ENCODE measurements at regions not wholly inside any gene's neighbourhood (a gene's known extent, or its start where the extent isn't known, plus 50 kb on each side); places are given as distances from the start of the nearest gene placed in this dataset.

GRCh38 chr4:123517971-123518370 is 121.4 kb downstream of the SPRY1 start:
- no peaks in the 10 kb centered on the region for H3K36me3 Mint-ChIP-seq (ENCODE audit: low read depth, unreplicated experiment)

GRCh38 chr4:123520325-123520724 is 123.7 kb downstream of the SPRY1 start:
- TF ChIP-seq CTCF (IDR thresholded peaks at IDR 0.05; ENCODE audit: insufficient read depth, low read depth, low read length) = no peak
- no peak for TF ChIP-seq EZH2 (IDR thresholded peaks at IDR 0.05; ENCODE audit: insufficient read depth, low read length)
- no peak overlapping the region for H3K4me2 ChIP-seq (ENCODE audit: low read length)
- no peak overlapping the region for H2AFZ ChIP-seq (ENCODE audit: low read depth, low read length)
- Mint-ChIP-seq H3K36me3 (ENCODE audit: low read depth, unreplicated experiment) (no peaks in the 10 kb centered on the region), H3K4me3 (ENCODE audit: unreplicated experiment) (no peak overlapping the region), H3K9me3 (ENCODE audit: unreplicated experiment) (no peaks in the 10 kb centered on the region), H3K27ac (ENCODE audit: unreplicated experiment) (no peak overlapping the region), H3K4me1 (ENCODE audit: low read depth, unreplicated experiment) (no peaks in the 10 kb centered on the region), H3K27me3 (ENCODE audit: low read depth, unreplicated experiment) (no peaks in the 10 kb centered on the region)
- H3K9me3 ChIP-seq (ENCODE audit: insufficient read depth, low read depth, low read length) = no peaks in the 10 kb centered on the region
- no peak overlapping the region for H3K27ac ChIP-seq (ENCODE audit: low read depth, low read length)
- FAIRE-seq (no peak), DNase-seq (ENCODE audit: low read depth) (no peak)
- H3K9ac ChIP-seq (ENCODE audit: low read length) = no peak overlapping the region
- H3K4me3 ChIP-seq (ENCODE audit: insufficient read depth, low read depth, low read length) = no peak overlapping the region
- H3K27me3 ChIP-seq (ENCODE audit: insufficient read depth, low read length) = no peaks in the 10 kb centered on the region
- H3K36me3 ChIP-seq (ENCODE audit: insufficient read depth, low read length) = no peaks in the 10 kb centered on the region
- no peaks in the 10 kb centered on the region for H4K20me1 ChIP-seq (ENCODE audit: insufficient read depth, low read length)
- H3K4me1 ChIP-seq (ENCODE audit: insufficient read depth, low read length) = no peaks in the 10 kb centered on the region
- H3K79me2 ChIP-seq (ENCODE audit: insufficient read depth, low read length) = no peaks in the 10 kb centered on the region

More at GRCh38 chr4:123517971-123518370, 121.4 kb downstream of the SPRY1 start:
- Mint-ChIP-seq H3K27ac (ENCODE audit: unreplicated experiment) (no peak overlapping the region), H3K27me3 (ENCODE audit: low read depth, unreplicated experiment) (no peaks in the 10 kb centered on the region), H3K4me1 (ENCODE audit: low read depth, unreplicated experiment) (no peaks in the 10 kb centered on the region), H3K9me3 (ENCODE audit: unreplicated experiment) (no peaks in the 10 kb centered on the region), H3K4me3 (ENCODE audit: unreplicated experiment) (no peak overlapping the region)
- no peaks in the 10 kb centered on the region for H3K79me2 ChIP-seq (ENCODE audit: insufficient read depth, low read length)
- no peak overlapping the region for H3K4me3 ChIP-seq (ENCODE audit: insufficient read depth, low read depth, low read length)
- TF ChIP-seq CTCF (IDR thresholded peaks at IDR 0.05; ENCODE audit: insufficient read depth, low read depth, low read length) (no peak), EZH2 (IDR thresholded peaks at IDR 0.05; ENCODE audit: insufficient read depth, low read length) (no peak)
- no peaks in the 10 kb centered on the region for H3K4me1 ChIP-seq (ENCODE audit: insufficient read depth, low read length)
- FAIRE-seq = no peak
- H3K36me3 ChIP-seq (ENCODE audit: insufficient read depth, low read length) = no peaks in the 10 kb centered on the region
- H3K27me3 ChIP-seq (ENCODE audit: insufficient read depth, low read length) = no peaks in the 10 kb centered on the region
- no peak overlapping the region for H3K27ac ChIP-seq (ENCODE audit: low read depth, low read length)
- no peak overlapping the region for H2AFZ ChIP-seq (ENCODE audit: low read depth, low read length)
- no peak overlapping the region for H3K4me2 ChIP-seq (ENCODE audit: low read length)
- H3K9ac ChIP-seq (ENCODE audit: low read length) = no peak overlapping the region
- no peaks in the 10 kb centered on the region for H4K20me1 ChIP-seq (ENCODE audit: insufficient read depth, low read length)
- DNase-seq (ENCODE audit: low read depth) = peak; percentile 15
- H3K9me3 ChIP-seq (ENCODE audit: insufficient read depth, low read depth, low read length) = no peaks in the 10 kb centered on the region

- Histone ChIP-seq H3K27me3 (ENCODE audit: insufficient read depth, low read length) (no peaks in the 10 kb centered on the region), H3K27ac (ENCODE audit: low read depth, low read length) (no peak overlapping the region), H3K79me2 (ENCODE audit: insufficient read depth, low read length) (no peaks in the 10 kb centered on the region), H4K20me1 (ENCODE audit: insufficient read depth, low read length) (no peaks in the 10 kb centered on the region), H3K4me2 (ENCODE audit: low read length) (no peak overlapping the region), H2AFZ (ENCODE audit: low read depth, low read length) (no peak overlapping the region), H3K9me3 (ENCODE audit: insufficient read depth, low read depth, low read length) (no peaks in the 10 kb centered on the region), H3K4me3 (ENCODE audit: insufficient read depth, low read depth, low read length) (no peak overlapping the region), H3K9ac (ENCODE audit: low read length) (no peak overlapping the region), H3K36me3 (ENCODE audit: insufficient read depth, low read length) (no peaks in the 10 kb centered on the region), H3K4me1 (ENCODE audit: insufficient read depth, low read length) (no peaks in the 10 kb centered on the region)
- H3K9me3 Mint-ChIP-seq (ENCODE audit: unreplicated experiment) = no peaks in the 10 kb centered on the region
- H3K27ac Mint-ChIP-seq (ENCODE audit: unreplicated experiment) = no peak overlapping the region
- no peak for FAIRE-seq
- no peaks in the 10 kb centered on the region for H3K36me3 Mint-ChIP-seq (ENCODE audit: low read depth, unreplicated experiment)
- no peaks in the 10 kb centered on the region for H3K4me1 Mint-ChIP-seq (ENCODE audit: low read depth, unreplicated experiment)
- no peaks in the 10 kb centered on the region for H3K27me3 Mint-ChIP-seq (ENCODE audit: low read depth, unreplicated experiment)
- no peak for DNase-seq (ENCODE audit: low read depth)
- no peak for TF ChIP-seq CTCF (IDR thresholded peaks at IDR 0.05; ENCODE audit: insufficient read depth, low read depth, low read length)
- H3K4me3 Mint-ChIP-seq (ENCODE audit: unreplicated experiment) = no peak overlapping the region
Measured at GRCh38 chr4:123522081-123522480, 125.5 kb downstream of the SPRY1 start.
